HFF-Myc (cell line): ENCODE measurements at regions not wholly inside any gene's neighbourhood (a gene's known extent, or its start where the extent isn't known, plus 50 kb on each side); places are given as distances from the start of the nearest gene placed in this dataset.

Experiments used
- DNase-seq: peaks from one replicate; pipeline ENCODE4 v3.0.0-alpha.2; 2011; ENCODE audit warnings: low read depth; ENCODE audit errors: extremely low read depth
- H3K4me3 ChIP-seq: replicated peaks from 2 replicates; pipeline ENCODE4 v1.5.1; 2011; ENCODE audit warnings: low read depth, mild to moderate bottlenecking, control low read depth, low read length
- CTCF ChIP-seq: IDR thresholded peaks from 2 replicates; pipeline ENCODE4 v1.5.1; 2012; ENCODE audit warnings: mild to moderate bottlenecking, low read depth, low read length, control low read depth; ENCODE audit errors: missing control alignments

GRCh38 chr18:2431806-2432205, 139.5 kb downstream of the METTL4 start:
- no peak overlapping the region for H3K4me3 ChIP-seq
- TF ChIP-seq CTCF = no peak
- no peak for DNase-seq

GRCh38 chr18:2433366-2433765, 137.9 kb downstream of the METTL4 start:
- DNase-seq = no peak
- no peak for TF ChIP-seq CTCF
- H3K4me3 ChIP-seq = no peak overlapping the region

GRCh38 chr18:2441544-2441943, 129.8 kb downstream of the METTL4 start:
- H3K4me3 ChIP-seq = no peak overlapping the region
- no peak for TF ChIP-seq CTCF
- peak; percentile 4 for DNase-seq

GRCh38 chr18:2442006-2442405, 129.3 kb downstream of the METTL4 start:
- H3K4me3 ChIP-seq = no peak overlapping the region
- no peak for DNase-seq
- no peak for TF ChIP-seq CTCF

GRCh38 chr18:2442726-2443275, 128.5 kb downstream of the METTL4 start:
- no peak for TF ChIP-seq CTCF
- DNase-seq = no peak
- H3K4me3 ChIP-seq = no peak overlapping the region

- no peak overlapping the region for H3K4me3 ChIP-seq
- no peak for TF ChIP-seq CTCF
- no peak for DNase-seq
Measured at GRCh38 chr18:2444201-2444875, 127.0 kb downstream of the METTL4 start.
